GM03348 (cell line): ENCODE measurements at regions not wholly inside any gene's neighbourhood (a gene's known extent, or its start where the extent isn't known, plus 50 kb on each side); places are given as distances from the start of the nearest gene placed in this dataset.

Experiments
- DNase-seq: peaks from one replicate; pipeline ENCODE4 v3.0.0; 2012; ENCODE audit warnings: low spot score

GRCh38 chr16:66265556-66266141 lies 100.8 kb upstream of the CDH5 start:
- DNase-seq: no peak

- DNase-seq: no peak
Measured at GRCh38 chr16:66265048-66265415, 101.5 kb upstream of the CDH5 start.

DNA sequence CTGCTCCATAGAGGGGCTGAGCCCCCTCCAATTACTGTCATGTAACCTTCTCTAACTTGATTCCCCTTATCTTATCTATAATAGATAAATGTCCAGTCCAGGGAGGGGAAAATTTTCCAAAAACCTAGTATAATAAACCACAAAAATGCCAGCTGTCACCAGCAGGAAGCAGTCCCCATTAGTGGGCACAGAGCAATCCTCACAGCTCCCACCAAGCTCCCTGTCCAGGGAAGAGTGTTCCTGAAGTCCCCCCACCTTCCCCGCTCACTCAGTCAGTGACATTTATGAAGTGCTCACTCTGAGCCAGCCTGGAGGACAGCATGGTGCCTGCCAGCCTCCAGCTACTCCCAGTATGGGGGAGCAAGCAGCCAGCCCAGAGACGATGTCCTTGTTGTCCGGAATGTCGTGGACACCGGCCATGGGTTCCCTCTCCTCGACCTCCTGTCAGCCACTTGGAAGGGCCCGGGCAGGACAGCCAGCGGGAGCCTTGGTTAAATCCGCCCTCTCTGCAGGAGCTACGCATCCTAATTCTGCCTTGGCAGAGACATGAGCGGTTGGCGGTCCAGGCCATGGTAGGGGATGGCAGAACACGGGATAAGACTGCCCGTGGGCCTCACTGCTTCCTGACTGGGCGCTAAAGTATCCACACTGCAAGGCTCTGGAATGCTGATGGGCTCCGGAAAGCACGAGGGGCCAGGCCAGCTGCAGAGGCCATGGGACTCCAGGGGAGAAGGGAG lies 102.0 kb upstream of the CDH5 start:
- no peak for DNase-seq

- no peak for DNase-seq
Measured at GRCh38 chr16:66263973-66264310, 102.5 kb upstream of the CDH5 start.

DNA sequence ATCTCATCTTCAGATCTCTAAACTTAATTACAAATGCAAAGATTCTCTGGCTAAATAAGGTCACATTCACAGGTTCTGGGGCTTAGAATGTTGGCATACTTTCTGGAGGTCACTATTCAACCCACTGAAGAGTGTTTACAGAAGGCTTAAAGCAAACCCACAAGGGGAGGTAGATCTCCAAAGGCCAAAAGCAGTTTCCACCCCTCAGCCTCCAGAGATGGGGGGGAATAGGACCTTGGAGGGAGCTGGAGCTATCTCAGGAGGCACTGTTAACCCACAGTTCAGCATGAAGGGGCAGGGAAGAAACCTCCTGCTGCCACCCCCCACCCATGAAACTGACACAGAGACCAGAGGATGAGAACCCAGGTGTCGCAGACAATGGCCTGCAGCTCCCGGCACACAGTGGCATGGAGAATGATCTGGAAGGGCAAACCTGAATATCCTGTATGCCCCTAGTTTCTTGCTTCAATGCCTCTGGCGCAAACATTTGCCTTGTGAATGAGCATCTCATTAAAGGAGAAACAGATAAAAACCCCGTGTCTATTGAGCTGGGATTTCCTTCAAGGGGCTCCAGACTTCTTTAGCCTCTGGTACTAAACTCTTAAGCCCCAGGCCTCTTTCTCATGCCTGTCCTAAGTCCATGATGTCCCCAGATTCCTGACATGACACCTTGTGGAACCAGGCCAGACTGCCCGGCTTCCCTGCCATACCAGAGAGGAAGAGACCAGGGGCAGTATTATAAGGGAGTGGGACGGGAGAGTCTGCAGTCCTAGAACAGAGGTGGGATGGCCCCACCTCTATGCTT lies 103.1 kb upstream of the CDH5 start:
- no peak for DNase-seq

DNA sequence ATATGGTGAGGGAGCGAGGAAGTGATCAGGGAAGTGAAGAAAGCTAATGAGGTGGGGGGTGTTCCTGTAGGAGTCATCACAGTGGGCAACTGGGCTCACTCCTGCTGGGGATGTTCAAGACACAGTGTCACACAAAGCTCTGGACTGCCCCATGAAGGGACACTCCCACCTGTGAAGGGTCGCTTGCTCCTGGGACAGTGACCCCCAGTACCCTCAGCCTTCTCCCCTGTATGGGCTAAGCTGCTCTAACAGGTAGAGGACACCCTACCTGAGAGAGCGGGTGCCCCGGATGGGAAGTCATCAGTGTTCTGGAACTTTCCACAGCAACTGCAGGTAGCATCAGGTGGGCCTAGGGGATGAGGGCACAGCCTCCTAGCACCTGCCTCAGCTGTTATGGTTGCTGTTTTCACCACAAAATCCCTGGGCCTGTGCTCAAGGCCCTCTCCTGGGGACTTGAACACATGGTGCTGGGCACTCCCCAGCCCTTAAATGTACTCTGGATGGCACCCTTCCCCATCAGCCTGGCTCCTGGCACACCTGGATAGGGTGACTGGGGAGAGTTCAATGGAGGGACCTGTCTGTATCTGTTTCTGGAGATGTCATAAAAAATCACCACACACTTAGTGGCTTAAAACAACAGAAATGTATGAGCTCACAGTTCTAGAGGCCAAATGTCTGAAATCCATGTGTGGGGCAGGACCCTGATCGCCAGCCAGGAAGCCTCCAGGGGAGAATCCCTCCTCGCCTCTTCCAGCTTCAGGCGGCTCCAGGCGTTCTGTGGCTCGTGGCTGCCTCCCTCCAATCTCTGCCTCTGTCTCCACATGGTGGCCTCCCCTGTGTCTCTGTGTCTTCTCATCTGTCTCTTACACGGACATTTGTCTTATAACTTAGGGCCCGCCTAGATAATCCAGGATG lies 104.0 kb upstream of the CDH5 start:
- no peak for DNase-seq

DNA sequence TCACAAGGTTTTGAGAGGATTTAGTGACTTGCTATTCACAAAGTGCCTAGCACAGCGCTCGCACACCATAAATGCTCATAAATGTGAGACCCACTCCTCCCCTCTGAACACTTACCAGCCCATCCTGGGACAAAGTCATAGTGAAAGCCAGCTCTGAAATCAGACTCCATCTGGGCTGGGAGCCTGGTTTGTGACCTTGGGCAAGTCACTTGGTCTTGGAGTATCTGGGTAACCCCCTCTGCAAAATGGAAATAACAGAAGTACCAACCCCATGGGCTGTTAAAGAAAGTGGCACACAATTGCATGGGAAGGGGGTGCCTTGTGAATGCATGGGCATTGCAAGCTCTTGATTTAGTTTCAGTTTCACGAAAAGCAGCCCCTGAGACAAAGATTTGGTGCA lies 104.7 kb upstream of the CDH5 start:
- DNase-seq: no peak

- DNase-seq: no peak
Measured at GRCh38 chr16:66260522-66261254, 105.8 kb upstream of the CDH5 start.

DNA sequence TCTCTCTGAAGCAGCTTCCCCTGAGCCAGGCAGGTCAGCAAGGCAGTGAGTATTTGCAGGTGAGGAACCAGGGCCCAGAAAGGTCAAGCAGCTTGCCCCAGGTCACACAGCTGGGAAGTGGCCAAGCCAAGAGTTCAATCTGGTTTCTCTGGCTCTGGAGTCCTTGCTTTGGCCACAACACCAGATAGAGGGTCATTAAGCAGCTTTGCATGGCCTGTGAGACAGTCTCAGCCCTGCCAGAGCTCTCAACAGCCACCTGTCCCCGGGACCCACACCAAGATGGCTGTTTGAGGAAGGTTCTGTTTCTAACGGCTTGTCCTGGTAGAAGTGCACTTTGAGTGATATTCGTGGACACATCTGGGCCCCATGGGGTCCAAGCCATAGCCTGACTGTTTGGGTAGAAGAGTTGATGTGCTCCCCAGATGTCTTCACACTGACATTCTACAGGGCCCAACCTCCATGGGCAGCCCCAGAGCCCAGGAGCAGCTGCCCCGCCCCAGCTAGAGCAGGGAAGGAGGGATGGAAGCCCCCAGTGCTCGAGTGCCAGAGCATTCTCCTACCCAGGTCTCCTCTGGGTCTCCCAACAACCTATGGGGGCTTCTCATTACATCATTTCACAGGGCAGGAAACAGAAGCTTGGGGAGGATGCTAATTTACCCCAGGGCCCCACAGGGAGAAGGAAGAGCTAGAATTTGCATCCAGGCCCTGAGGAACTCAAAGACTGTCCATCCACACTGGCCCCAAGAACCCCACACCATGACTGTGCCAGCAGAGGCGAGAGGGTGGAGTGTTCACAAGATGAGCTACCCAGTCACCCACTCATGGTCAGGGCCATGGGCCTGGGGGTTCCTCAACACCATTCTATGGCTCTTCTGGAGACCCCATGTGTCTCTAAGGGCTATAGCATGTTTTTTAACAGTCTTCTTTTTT lies 107.3 kb upstream of the CDH5 start:
- DNase-seq: no peak

DNA sequence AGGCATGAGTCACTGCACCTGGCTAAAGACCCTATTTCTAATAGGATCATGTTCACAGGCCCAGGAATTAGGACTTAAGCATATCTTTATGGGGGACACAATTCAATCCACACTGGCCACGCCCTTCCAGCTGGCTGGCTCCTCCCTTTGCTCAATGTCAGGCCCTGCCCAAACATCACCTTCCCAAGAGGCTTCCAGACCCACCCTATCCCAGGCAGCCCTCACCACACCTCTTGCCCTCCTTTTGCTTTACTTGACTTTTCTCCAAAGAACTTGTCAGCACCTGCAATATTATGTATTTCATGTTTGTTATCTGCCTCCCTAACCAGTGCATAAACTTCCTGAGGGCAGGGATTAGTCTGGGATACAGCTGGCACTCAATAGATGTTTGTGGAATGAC lies 109.6 kb upstream of the CDH5 start:
- no peak for DNase-seq

- no peak for DNase-seq
Measured at GRCh38 chr16:66255647-66256046, 110.8 kb upstream of the CDH5 start.

DNA sequence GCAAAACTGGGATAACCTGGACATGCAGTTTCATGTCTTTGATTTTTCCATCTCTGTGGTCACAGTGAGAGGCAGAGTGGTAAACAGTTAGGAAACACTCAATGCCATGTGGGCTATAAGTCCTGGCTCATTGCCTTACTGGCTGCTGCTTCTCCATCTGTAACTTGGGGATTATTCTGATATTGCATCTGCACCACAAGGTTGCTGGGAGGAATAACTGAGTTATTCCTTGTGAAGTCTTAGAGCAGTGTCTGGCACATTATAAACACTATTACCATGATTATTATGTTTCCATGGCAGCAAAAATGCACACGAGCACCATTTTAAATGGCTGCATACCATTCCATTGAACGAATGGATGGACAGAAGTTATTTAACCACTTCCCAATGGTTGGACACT lies 111.7 kb upstream of the CDH5 start:
- no peak for DNase-seq

DNA sequence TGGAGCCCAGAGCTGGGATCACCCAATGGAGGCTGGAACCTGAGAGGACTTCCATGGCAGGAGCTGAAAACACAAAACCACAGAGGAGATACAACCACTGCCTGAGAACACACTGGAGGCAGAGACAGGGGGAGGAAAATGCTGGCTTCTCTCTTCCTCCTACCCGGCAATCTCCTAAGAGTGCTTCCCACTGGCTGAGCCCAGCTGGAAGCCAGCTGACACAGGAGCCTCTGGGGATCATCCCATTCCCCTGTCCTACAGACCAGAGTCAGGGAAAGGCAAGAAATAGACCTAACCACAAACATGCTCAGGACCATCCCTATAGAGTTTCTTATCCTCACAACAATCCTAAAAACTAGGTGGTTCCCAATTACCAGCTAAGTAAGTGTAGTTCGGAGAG lies 112.4 kb upstream of the CDH5 start:
- no peak for DNase-seq

- no peak for DNase-seq
Measured at GRCh38 chr16:66251476-66252160, 114.9 kb upstream of the CDH5 start.

- peak; percentile 80 for DNase-seq
Measured at GRCh38 chr16:66250686-66251431, 115.6 kb upstream of the CDH5 start.

- peak; percentile 74 for DNase-seq
Measured at GRCh38 chr16:66247516-66248481, 118.7 kb upstream of the CDH5 start.

DNA sequence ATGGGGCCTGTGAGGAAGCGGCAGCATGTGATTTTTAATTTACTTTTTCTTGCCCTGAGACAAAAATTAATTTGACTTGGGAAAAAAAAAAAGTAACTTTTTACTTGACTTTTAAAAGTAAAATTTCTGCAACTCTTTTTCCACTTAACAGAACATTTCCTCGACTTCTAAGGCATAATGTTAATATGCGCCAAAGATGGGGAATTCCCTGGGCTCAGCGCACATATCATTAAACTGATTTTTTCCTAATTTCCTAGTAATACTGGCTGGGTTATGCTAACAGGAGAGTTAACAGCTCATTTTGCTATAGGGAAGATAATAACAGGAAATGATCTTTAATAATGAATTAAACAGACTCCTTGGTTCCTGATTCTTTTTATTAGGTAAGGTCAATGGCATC lies 120.6 kb upstream of the CDH5 start:
- no peak for DNase-seq

- DNase-seq: no peak
Measured at GRCh38 chr16:66245072-66245471, 121.4 kb upstream of the CDH5 start.
